OCI-LY7 (cell line): ENCODE measurements at regions not wholly inside any gene's neighbourhood (a gene's known extent, or its start where the extent isn't known, plus 50 kb on each side); places are given as distances from the start of the nearest gene placed in this dataset.
"Not testable (repeated sequence)": the region's sequence is repeated elsewhere in the genome, so short reads cannot be mapped to it uniquely, and the experiment has no call there.

Source experiments
- CTCF ChIP-seq: fragments of 200-600 bp; sonication (generic); conservative IDR thresholded peaks from 2 replicates; pipeline ENCODE4 v1.5.1; 2014; ENCODE audit warnings: mild to moderate bottlenecking, antibody characterized with exemption, low read length, moderate library complexity, mixed read lengths
- EZH2phosphoT487 ChIP-seq: fragments of 200-600 bp; sonication (generic); IDR thresholded peaks from 2 replicates; pipeline ENCODE4 v1.6.1; 2018; ENCODE audit warnings: low read depth, borderline replicate concordance, mild to moderate bottlenecking, mixed run types, antibody characterized with exemption, low read length, moderate library complexity, mixed read lengths

DNA sequence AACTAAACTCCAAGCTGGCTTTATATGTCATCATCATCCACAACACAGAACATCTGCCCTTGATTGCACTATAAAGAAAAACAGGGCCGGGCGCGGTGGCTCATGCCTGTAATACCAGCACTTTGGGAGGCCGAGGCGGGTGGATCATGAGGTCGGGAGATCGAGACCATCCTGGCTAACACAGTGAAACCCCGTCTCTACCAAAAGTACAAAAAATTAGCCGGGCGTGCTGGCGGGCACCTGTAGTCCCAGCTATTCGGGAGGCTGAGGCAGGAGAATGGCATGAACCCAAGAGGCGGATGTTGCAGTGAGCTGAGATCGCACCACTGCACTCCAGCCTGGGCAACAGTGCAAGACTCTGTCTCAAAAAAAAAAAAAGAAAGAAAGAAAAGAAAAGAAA, 290.3 kb upstream of the CELF2 start:
- not testable (repeated sequence) for TF ChIP-seq CTCF, EZH2phosphoT487
